Panc1 (cell line): ENCODE measurements at regions not wholly inside any gene's neighbourhood (a gene's known extent, or its start where the extent isn't known, plus 50 kb on each side); places are given as distances from the start of the nearest gene placed in this dataset.

Experiments used
- ATAC-seq: fragments of 200-7000 bp; cut with Tn5 transposase; 2 replicates; pipeline ENCODE4 v1.9.1; 2020; ENCODE audit warnings: mild to moderate bottlenecking, moderate library complexity
- BruUV-seq: library from RNA; stranded (reverse); fragments of 400-500 nt; replicated peaks from 2 replicates; lab custom pipeline; 2021; lab: Mats Ljungman, UMichigan
- CTCF ChIA-PET: fragments of 300-600 bp; sonication (Branson Sonifier 250); formaldehyde crosslinking; loops from one replicate; lab custom pipeline; 2022; ENCODE audit warnings: antibody characterized with exemption; lab: Charles Lee
- POLR2A ChIA-PET: fragments of 300-600 bp; sonication (Branson Sonifier 250); formaldehyde crosslinking; loops from one replicate; lab custom pipeline; 2022; ENCODE audit warnings: antibody characterized with exemption; lab: Charles Lee
- DNase-seq: peaks from one replicate; pipeline ENCODE4 v3.0.0-alpha.2; 2010; ENCODE audit warnings: low read depth, low spot score
- H3K27ac ChIP-seq: 2 replicates; pipeline ENCODE4 v1.5.1; 2011; ENCODE audit warnings: mild to moderate bottlenecking, low read length, inconsistent platforms
- H3K27me3 ChIP-seq: fragments of 200-500 bp; sonication (Bioruptor generic); 2 replicates; pipeline ENCODE4 v1.6.0; 2014; ENCODE audit warnings: low read length, inconsistent platforms; ENCODE audit not compliant: control insufficient read depth, insufficient read depth
- H3K36me3 ChIP-seq: fragments of 200-500 bp; sonication (Bioruptor generic); 2 replicates; pipeline ENCODE4 v1.5.1; 2014; ENCODE audit warnings: inconsistent platforms, mild to moderate bottlenecking, low read length, moderate library complexity; ENCODE audit not compliant: control insufficient read depth, insufficient read depth
- H3K4me1 ChIP-seq: 2 replicates; pipeline ENCODE4 v1.5.1; 2011; ENCODE audit warnings: inconsistent platforms, mild to moderate bottlenecking, low read length, moderate library complexity; ENCODE audit not compliant: control insufficient read depth, insufficient read depth
- H3K4me3 ChIP-seq, 2 experiments: 2 replicates each; pipeline ENCODE4 v1.5.1; 2011 to 2012; ENCODE audit warnings: low read depth in 2 of 2, low read length in 2 of 2, mild to moderate bottlenecking in 2 of 2, inconsistent platforms in 1 of 2, moderate library complexity in 1 of 2
- H3K9me3 ChIP-seq: fragments of 200-500 bp; sonication (Bioruptor generic); 2 replicates; pipeline ENCODE4 v1.5.1; 2014; ENCODE audit warnings: low read depth, mild to moderate bottlenecking, inconsistent platforms, low read length, moderate library complexity; ENCODE audit not compliant: control insufficient read depth, insufficient read depth
- POLR2AphosphoS5 ChIP-seq: IDR thresholded peaks from 2 replicates; pipeline ENCODE4 v1.6.1; 2012; ENCODE audit warnings: mild to moderate bottlenecking, low read depth, low read length, moderate library complexity
- SIN3A ChIP-seq: IDR thresholded peaks from 2 replicates; pipeline ENCODE4 v1.6.1; 2012; ENCODE audit warnings: low read depth, mild to moderate bottlenecking, low read length, moderate library complexity, borderline replicate concordance; ENCODE audit not compliant: insufficient read depth
- TCF7L2 ChIP-seq: IDR thresholded peaks from 2 replicates; pipeline ENCODE4 v1.6.1; 2011; ENCODE audit warnings: mild to moderate bottlenecking, low read depth, low read length, inconsistent platforms
- in situ Hi-C: cut with HindIII; loops from 2 replicates; pipeline ENCODE4 v1.10.0; 2016; ENCODE audit warnings: low sequenced_read_pairs, low pct_unique_long_range_greater_than_20kb
- intact Hi-C: fragments of 100-400 bp; cut with micrococcal nuclease; formaldehyde crosslinking; loops from one replicate; pipeline ENCODE4 v1.10.0; 2022; ENCODE audit not compliant: unreplicated experiment
- TF ChIP-seq, protein P1 (sequence below): fragments of 450-650 bp; IDR thresholded peaks from 2 replicates; pipeline ENCODE4 v1.5.1; 2017; ENCODE audit warnings: mild to moderate bottlenecking
- TF ChIP-seq, protein P2 (sequence below), 2 experiments: IDR thresholded peaks; 2 replicates each; pipeline ENCODE4 v1.6.1; 2011 to 2012; ENCODE audit warnings: low read depth in 2 of 2, control low read depth in 1 of 2, low read length in 1 of 2, mild to moderate bottlenecking in 1 of 2, moderate library complexity in 1 of 2; ENCODE audit not compliant: insufficient read depth in 1 of 2

DNA sequence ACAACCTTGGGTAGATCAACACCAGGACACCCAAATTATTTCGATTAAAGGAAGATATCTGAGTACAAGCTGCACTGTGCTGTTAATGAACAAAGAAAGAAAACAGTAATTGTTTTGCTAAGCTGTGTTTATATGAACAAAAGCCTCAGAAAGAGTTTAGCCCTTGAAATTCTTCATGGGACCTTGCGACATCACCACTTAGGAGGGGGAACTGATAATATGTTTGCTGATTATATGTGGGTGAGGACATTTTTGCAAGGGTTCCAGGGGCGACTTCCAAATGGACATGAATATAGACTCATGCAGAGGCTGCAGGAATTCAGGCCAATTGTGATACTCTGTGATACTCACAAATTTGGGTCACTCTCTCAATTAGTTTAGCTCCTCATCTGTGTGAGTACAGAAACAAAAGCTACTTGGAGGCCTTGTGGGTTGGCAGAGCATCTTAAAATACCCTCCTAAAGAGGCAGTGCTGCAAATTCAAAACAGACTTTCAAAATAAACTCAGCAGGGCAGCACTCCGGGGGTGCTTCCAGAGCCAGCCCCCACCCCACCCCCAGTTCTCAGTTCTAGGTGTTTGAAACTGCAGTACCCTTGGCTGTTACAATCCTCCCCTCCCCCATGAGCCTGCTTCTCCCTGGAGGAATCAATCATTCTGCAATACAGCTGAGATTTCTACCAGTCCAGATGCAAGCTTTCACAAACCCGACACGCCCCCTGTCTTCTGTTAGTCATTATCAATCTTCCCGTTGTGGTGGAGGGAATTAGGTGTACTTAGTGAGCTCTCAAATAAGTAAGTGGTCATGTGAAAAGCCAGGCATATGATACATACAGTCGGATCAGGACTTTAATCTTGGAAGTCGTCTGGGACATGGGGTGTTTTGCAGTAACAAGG, 97.0 kb upstream of the MBNL2 start:
- H3K9me3 ChIP-seq = no peaks in the 10 kb centered on the region
- intact Hi-C loops = no loop called here
- CTCF ChIA-PET = no interaction called here
- in situ Hi-C loops = no loop called here
- H3K36me3 ChIP-seq = no peaks in the 10 kb centered on the region
- H3K27me3 ChIP-seq = no peaks in the 10 kb centered on the region
- peaks cover 56% of the 10 kb centered on the region for H3K4me1 ChIP-seq
- no peak for ATAC-seq
- DNase-seq = no peak
- peak overlapping the region; percentile 96 for H3K27ac ChIP-seq
- TF ChIP-seq TCF7L2 = no peak
- TF ChIP-seq, protein P1, sequence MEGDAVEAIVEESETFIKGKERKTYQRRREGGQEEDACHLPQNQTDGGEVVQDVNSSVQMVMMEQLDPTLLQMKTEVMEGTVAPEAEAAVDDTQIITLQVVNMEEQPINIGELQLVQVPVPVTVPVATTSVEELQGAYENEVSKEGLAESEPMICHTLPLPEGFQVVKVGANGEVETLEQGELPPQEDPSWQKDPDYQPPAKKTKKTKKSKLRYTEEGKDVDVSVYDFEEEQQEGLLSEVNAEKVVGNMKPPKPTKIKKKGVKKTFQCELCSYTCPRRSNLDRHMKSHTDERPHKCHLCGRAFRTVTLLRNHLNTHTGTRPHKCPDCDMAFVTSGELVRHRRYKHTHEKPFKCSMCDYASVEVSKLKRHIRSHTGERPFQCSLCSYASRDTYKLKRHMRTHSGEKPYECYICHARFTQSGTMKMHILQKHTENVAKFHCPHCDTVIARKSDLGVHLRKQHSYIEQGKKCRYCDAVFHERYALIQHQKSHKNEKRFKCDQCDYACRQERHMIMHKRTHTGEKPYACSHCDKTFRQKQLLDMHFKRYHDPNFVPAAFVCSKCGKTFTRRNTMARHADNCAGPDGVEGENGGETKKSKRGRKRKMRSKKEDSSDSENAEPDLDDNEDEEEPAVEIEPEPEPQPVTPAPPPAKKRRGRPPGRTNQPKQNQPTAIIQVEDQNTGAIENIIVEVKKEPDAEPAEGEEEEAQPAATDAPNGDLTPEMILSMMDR = no peak; the same call in 1 of the 2 replicates
- TF ChIP-seq, protein P2, sequence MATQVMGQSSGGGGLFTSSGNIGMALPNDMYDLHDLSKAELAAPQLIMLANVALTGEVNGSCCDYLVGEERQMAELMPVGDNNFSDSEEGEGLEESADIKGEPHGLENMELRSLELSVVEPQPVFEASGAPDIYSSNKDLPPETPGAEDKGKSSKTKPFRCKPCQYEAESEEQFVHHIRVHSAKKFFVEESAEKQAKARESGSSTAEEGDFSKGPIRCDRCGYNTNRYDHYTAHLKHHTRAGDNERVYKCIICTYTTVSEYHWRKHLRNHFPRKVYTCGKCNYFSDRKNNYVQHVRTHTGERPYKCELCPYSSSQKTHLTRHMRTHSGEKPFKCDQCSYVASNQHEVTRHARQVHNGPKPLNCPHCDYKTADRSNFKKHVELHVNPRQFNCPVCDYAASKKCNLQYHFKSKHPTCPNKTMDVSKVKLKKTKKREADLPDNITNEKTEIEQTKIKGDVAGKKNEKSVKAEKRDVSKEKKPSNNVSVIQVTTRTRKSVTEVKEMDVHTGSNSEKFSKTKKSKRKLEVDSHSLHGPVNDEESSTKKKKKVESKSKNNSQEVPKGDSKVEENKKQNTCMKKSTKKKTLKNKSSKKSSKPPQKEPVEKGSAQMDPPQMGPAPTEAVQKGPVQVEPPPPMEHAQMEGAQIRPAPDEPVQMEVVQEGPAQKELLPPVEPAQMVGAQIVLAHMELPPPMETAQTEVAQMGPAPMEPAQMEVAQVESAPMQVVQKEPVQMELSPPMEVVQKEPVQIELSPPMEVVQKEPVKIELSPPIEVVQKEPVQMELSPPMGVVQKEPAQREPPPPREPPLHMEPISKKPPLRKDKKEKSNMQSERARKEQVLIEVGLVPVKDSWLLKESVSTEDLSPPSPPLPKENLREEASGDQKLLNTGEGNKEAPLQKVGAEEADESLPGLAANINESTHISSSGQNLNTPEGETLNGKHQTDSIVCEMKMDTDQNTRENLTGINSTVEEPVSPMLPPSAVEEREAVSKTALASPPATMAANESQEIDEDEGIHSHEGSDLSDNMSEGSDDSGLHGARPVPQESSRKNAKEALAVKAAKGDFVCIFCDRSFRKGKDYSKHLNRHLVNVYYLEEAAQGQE (IDR thresholded peaks at IDR 0.05; ENCODE audit: insufficient read depth in 1 of 2, low read depth in 2 of 2, low read length in 1 of 2) = no peak
- TF ChIP-seq POLR2AphosphoS5 = no peak
- TF ChIP-seq SIN3A = no peak
- H3K4me3 ChIP-seq = no peak overlapping the region
- POLR2A ChIA-PET = interaction anchor here (0.6 to 0.7 kb wide), 2 partner anchors 57 to 444 kb away, joined by 4 read pairs; no protein-coding TSS in a partner anchor
- BruUV-seq = no TSS peak

DNA sequence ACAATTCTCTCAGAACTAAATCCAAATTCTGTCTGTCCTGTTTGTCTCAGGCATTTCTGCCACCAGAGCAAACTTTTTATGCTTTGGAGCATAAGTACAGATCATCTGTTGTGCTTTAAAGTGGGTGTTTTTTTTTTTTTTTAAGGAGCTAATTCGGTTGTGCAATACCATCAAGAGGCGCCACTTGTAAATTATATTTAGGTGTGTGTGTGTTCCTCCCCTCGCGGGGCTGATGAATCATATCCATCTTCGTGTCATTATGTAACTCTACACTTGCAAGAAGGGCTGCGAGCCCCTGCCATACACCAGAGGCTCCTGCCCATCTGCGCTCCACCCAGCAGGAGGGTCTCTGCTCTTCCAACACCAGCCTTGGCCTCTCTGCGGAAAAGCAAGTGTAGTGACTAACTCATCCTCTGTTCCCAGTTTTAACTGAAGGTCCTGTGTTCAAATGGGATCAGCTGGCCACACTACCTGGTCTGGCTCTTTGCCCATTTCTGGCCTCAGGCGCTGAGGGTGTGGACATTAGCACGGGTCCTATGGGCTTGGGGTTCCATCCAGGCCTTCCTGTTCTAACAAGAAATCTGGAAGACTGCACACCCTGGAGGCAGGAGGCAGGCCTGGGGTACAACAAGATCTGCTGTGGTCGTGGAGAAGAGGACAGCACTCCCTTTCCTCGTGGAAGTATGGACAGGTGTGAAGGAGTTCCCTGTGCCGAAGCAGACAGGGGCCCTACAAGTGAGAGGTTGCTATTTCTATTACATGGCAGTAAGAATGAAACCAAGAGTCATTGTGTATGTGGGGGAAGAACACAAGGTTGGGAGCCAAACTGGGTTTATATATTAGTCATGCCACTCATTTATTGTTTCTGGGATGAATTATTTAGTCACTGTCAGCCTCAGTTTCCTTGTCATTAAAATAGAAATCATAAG, 96.1 kb upstream of the MBNL2 start:
- ATAC-seq (no peak), DNase-seq (no peak)
- TF ChIP-seq POLR2AphosphoS5 (no peak), TCF7L2 (no peak), SIN3A (no peak)
- TF ChIP-seq, protein P1 = no peak
- TF ChIP-seq, protein P2 (IDR thresholded peaks at IDR 0.05; ENCODE audit: insufficient read depth in 1 of 2, low read depth in 2 of 2, low read length in 1 of 2) = no peak
- CTCF ChIA-PET = no interaction called here
- no peak overlapping the region for H3K4me3 ChIP-seq
- H3K36me3 ChIP-seq = no peaks in the 10 kb centered on the region
- no TSS peak for BruUV-seq
- peak overlapping the region; percentile 96 for H3K27ac ChIP-seq
- H3K27me3 ChIP-seq = no peaks in the 10 kb centered on the region
- in situ Hi-C loops (no loop called here), intact Hi-C loops (no loop called here)
- H3K4me1 ChIP-seq = peaks cover 52% of the 10 kb centered on the region
- POLR2A ChIA-PET = interaction anchor here (0.6 to 0.7 kb wide), 2 partner anchors 56 to 443 kb away, joined by 4 read pairs; no protein-coding TSS in a partner anchor
- no peaks in the 10 kb centered on the region for H3K9me3 ChIP-seq
